Stomach (tissue), 4 donors: ENCODE measurements at regions not wholly inside any gene's neighbourhood (a gene's known extent, or its start where the extent isn't known, plus 50 kb on each side); places are given as distances from the start of the nearest gene placed in this dataset.

Experiments
- CTCF ChIP-seq, 7 experiments: fragments of 450-650 bp in 4 of 7; fragments of 200-600 bp in 3 of 7; sonication (generic) in 3 of 7; IDR thresholded peaks; one replicate each; pipeline ENCODE4 v1.5.1; 2016 to 2019; ENCODE audit warnings: antibody characterized with exemption in 7 of 7, control low read depth in 2 of 7, mild to moderate bottlenecking in 1 of 7
- POLR2AphosphoS5 ChIP-seq, 3 donors: sonication (generic); formaldehyde crosslinking; IDR thresholded peaks; one replicate each; pipeline ENCODE4 v1.6.1; 2016; ENCODE audit warnings: antibody characterized with exemption in 3 of 3

- no peak for TF ChIP-seq POLR2AphosphoS5 (IDR thresholded peaks at IDR 0.05)
- TF ChIP-seq CTCF (IDR thresholded peaks at IDR 0.05), result no peak
Observed at GRCh38 chr3:104447681-104448080, 919.0 kb upstream of the ALCAM start.
